Inflammatory macrophage treated with lipopolysaccharide for 1 hour (primary cell): ENCODE measurements at regions not wholly inside any gene's neighbourhood (a gene's known extent, or its start where the extent isn't known, plus 50 kb on each side); places are given as distances from the start of the nearest gene placed in this dataset.
"Not testable (repeated sequence)": the region's sequence is repeated elsewhere in the genome, so short reads cannot be mapped to it uniquely, and the experiment has no call there.

Source experiments
- DNase-seq, 2 donors: peaks; one replicate each; pipeline ENCODE4 v3.0.0-alpha.2; 2020 to 2022

DNA sequence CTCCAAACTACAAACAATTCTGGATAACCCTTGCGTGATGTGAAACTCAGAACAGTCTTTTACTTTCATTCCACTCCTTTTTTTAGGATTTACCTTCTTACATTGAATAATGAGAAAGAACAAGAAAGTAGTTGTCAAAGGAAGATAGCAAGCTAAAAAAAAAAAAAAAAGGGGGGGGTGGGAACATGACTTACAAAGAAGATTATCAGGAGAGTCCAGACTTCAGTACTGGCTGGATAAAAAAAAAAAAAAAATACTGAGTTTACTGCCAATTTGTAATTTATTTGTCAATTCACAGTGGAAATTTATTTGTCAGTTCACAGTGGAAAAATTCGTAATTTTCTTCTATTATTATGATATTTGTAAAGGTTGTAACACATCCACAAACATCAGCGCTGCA, 792.4 kb upstream of the SLITRK5 start:
- no peak for DNase-seq

DNA sequence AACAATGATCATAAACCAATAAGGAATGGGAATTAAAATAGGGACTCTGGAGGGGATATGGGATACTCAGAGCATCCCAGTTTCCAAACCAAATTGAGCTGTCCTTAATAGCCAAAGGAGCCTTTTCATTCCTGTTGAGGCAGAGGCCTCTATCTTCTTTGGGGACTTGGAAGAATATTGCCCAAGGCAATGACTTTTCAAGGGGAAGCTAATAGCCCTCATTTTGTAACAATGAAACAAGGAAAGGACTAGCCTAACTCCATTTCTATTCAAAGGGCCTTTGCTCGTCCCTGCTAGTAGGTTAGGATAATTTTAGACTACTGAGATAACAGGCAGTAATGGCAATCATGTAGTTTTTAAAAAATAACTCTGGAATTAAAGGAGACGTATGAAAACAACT, 789.8 kb upstream of the SLITRK5 start:
- no peak for DNase-seq

DNA sequence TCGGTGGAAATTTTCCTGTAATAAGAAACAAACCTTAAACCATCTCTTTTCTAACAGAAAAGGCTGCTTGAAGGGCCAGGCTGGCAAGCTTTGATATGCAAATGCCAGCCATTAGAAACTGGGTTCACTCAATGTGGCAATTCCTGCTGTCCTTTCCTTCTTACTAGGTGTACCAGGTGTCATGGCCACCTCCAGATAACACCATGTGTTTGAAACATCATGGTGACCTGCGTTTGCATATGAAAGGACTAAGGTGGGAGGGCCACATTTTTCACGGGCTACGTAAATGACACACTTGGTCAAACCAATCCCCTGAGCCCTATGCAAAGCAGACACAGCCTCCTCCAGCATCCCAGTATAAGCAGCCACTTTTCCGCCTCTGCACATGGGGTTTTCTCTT, 789.1 kb upstream of the SLITRK5 start:
- no peak for DNase-seq

DNA sequence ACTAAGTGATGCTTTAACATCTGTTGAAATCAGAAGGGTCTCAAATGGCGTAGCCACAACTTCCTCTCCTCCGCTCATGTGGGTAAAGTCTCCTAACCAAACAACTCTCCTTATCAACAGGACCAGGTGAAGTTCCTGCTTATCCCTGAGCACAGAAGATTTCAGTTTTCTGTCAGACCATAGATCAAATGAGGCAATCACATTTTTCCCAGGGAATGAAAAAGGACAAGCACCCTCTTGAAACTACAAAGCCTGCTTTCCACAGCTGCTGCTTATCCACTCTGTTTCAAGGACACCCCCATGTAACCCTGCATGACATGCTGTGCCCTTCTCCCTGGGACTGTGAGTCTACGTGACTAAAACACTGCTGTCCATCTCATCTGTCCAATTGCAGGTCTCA, 788.3 kb upstream of the SLITRK5 start:
- no peak for DNase-seq

DNA sequence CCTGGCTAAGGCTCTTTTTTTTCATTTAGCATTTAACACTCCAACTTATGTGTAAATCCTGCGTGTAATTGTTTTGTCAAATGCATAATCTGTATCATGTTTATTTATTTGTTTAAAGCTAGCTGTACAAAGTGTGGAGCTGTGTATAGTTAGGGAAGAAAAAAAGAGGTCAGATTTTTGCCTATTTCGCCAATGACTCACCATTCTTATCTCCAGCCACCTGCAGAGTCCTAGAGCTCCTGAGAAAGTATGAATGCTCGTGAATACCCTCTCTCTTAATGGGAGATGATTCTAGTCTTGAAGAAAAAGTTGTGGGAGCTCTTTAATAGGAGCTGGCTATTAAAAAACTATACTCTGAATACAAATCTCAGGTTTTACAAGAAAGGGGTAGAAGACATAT, 778.8 kb upstream of the SLITRK5 start:
- no peak for DNase-seq

DNA sequence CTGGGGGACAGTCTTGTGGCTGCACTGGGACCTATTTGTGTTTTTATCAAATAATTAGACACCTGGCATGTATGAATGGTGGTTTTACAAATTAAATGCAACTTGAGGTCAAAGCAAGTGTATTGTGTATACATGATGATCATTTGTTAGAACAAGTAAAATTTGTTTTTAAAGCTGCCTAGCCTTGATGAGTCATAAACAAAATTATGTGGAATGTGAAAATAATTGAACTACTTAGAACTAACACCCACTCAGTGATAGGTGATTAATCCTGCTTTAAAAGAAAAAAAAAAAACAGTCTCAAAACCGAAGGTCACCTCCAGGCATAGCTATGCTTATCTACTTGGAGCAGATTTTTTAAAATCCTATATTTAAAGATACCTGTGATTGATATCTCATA, 770.3 kb upstream of the SLITRK5 start:
- DNase-seq = no peak

DNA sequence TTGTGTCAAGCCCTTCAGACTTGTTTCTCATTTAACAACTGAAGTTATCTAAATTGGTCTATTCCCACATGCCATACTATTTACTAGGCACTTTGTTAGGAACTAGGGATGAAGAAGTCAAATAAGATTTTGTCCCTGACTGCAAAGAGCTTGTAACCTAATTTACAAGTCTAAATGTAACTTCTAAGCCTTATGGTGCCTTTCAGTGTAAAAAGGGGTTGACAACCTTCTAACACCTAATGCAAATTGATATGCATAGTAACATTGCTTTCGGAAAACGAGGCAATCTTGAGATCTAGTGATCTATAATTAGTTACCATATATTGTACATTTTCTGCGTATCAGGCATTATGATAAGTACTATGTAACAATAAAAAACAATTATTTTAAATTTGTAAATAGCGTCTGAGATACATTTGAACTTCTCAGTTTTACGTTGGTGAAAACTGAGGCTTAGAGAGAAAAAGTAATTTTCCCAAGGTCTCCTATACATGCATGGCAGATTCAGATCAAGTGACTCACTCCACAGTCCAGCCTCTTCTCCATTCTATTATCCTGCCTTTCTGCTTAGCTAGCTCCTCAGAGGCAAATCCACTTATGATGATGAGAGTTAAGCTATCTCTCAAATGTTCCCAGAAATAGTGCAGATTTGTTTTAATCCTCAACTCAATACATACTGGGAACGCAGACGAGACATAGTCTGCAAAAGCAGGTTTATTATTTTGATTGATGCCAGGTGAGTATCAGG, 764.9 kb upstream of the SLITRK5 start:
- DNase-seq = no peak

DNA sequence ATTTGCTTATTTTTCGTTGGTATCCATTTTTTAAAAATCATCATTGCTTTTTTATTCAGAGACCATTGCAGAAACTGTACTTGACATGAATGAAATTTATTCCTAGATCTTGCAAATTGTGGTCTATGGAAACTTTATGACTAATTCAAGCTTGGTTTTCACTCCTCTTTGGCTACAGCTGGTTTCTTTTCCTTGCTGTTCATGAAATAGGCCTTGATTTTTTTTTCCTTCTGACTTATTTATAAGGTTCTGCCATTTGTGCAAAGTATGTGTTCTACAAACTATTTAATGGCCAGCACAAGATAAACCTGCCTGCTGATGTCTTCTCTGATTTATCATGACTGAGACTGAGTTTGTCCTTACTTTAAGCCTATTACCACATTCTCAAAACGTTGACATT, 764.0 kb upstream of the SLITRK5 start:
- DNase-seq = no peak

DNA sequence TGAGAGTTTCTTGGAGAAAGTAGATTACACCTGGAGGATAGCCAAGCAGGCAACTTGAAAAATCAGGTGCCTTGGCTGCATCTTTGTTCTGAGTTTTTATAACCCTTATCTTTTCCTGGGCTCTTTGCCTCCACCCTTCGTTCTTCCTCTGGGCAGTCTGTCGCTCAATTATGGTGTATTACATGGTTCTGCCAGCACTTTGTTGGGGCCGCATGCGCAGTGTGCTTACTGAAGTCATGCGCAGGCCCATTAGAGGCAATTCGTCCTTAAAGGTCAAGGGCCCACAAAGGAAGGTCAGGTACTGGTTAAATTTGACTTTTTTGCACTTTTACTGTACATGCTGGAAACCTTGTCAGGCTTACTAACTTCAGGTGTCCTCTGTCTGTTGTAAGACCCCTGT, 761.9 kb upstream of the SLITRK5 start:
- DNase-seq = no peak

DNA sequence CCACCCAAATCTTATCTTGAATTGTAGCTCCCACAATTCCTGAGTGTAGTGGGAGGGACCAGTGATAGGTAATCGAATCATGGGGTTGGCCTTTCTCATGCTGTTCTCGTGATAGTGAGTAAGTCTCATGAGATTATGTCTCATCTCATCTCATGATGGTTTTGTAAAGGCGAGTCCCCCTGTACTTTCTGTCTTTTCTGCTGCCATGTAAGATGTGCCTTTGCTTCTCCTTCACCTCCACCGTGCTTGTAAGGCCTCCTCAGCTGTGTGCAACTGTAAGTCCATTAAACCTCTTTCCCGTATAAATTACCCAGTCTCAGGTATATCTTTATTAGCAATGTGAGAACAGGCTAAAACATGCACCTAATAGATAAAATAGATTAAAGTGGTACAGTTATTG, 756.4 kb upstream of the SLITRK5 start:
- DNase-seq = no peak

DNA sequence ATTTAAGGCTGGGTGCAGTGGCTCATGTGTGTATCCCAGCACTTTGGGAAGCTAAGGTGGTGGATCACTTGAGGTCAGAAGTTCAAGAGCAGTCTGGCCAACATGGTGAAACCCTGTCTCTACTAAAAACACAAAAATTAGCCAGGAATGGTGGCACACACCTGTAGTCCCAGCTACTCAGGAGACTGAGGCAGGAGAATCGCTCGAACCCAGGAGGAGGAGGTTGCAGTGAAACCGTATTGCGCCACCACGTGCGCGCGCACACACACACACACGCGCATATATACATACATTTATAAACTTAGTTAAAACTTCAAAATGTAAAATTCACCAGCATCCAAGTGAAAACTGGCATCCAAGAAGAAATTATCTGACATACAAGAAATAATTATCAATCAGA, 753.7 kb upstream of the SLITRK5 start:
- DNase-seq = not testable (repeated sequence)

DNA sequence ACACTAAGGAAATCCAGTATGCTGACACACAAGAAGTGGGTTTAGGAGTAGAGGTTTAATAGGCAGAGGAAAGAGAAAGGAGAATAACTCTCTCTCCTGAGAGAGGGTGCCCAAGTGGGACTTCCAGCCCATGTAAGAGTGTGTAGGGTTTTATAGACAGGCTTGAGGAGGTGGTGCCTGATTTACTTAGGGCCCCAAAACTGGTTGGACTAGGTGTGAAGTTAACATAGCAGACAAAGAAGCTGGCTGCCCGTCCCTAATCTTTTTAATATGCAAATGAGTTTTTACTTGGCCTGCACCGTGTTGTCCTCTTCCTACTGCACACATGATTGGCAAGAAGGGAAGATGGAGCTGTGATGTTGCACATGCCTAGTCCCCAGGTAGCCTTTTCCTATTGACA, 752.5 kb upstream of the SLITRK5 start:
- no peak for DNase-seq

DNA sequence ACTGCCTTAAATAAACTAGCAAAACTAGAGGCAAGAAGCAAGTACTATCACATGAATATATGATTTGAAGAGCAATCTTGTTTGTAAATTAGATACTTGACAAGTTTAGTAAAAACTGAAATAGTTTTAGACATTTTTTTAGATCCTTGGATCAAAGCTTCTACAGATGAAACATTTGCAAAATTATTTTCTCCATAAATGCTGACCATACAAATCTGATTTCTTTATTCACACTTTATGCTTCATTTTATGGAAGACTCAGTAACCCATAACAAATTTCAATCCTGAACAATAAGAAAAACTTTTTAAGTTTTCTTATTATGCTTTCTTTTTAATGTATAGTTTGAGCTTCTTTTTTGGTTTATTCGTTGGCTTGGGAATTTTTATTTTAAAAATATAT, 750.2 kb upstream of the SLITRK5 start:
- DNase-seq = no peak

DNA sequence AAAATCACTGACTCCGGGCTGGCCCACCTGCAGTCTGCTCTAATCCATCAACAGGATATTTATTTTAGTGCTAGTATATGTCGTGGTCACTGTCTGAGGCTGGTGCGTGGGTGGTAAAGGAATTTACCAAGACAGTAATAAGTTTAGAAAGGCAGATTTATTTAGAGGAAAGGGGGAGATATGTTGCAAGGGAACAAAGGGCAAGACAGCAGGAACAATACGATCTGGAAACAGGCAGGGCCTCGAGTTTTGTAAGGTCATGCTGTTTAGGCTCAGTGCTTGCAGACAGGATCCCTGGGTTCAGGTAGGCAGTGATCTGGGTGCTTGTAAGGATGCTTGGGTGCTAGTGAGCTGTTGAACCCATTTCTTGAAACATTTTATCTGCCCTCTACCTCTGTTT, 748.2 kb upstream of the SLITRK5 start:
- DNase-seq = no peak

DNA sequence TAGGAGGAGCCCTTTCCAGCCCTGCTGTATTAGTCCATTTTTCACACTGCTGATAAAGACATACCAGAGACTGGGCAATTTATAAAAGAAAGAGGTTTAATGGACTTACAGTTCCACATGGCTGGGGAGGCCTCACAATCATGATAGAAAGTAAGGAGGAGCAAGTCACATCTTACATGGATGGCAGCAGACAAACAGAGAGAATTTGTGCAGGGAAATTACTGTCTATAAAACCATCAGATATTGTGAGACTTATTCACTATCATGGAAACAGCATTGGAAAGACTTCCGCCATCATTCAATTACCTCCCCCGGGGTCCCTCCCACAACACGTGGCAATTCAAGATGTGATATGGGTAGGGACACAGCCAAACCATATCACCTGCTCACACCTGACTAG, 744.3 kb upstream of the SLITRK5 start:
- not testable (repeated sequence) for DNase-seq

DNA sequence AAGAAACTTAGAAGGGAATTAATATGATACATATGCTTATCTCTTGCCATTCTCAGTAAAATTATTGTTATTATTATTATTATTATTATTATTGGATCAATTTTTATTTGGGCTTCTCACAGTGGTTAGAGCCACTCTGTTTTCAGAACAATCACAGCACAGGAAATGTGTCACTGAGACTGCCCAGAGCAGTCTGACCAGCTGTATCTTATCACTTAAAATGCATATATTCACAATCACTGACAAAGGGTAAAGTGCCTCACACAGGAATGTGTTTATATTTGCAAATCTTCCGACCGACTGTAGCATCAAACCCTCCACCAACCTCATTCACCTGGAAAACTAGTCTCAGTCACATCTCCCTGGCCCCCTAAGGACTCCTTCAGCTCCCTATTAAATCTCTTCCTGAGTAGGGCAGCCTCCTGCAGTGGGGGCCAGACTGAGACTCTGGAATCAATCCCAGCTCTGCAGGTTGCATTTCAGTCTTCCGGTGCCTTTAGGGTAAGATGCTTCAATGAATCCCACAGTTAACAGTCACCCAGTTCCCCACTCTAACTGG, 738.3 kb upstream of the SLITRK5 start:
- no peak for DNase-seq

DNA sequence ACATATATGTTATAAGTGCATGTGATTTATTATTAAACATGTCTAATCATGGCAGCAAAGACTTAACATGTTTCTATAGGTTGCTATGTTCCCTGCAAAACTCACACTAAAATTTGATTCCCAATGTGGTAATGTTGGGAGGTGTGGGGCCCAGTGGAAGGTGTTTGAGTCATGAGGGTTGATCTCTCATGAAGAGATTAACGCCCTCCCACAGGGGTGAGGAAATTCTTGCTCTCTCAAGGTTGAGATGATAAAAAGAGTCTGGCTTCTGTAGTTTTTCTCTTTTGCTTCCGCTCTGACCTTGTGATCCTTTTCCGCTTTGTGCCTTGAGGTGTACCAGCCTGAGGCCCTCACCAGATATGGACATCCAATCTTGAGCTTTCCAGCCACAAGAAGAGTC, 737.5 kb upstream of the SLITRK5 start:
- DNase-seq = no peak

DNA sequence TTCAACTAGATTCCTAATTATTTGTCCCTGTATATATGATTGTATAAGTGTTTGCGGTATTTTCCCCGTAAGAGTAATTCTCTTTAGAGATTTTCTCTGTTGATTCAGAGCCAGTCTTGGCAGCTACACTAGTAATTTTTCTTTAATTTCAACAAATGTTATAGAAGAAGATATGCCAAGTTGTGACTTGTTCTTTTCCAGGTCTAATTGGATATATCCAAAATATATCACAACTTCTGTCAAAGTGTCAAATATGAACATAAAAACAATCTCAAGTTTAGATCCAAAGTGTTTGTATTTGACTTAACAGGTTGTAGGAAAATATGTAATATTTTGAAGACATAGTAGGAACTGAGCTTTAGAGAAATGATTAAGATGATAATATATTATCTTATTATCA, 733.9 kb upstream of the SLITRK5 start:
- no peak for DNase-seq

DNA sequence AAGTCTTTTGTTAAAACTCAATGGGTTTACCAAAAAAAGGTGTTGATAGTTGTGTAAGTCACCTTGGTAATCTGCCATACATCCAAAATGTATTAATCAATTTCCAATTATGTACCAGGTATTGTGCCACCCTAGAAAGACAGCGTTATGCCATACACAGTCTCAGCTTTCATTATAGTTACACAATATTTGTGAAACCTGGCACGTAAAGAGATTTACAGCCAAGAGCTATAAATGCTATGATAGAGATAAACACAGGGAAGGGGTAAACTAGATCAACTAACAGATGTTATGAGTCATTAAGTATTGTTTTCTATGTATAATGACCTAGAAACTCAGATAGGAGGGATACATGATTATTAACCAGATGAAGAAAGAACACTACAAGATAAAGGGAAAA, 725.6 kb upstream of the SLITRK5 start:
- DNase-seq = no peak

DNA sequence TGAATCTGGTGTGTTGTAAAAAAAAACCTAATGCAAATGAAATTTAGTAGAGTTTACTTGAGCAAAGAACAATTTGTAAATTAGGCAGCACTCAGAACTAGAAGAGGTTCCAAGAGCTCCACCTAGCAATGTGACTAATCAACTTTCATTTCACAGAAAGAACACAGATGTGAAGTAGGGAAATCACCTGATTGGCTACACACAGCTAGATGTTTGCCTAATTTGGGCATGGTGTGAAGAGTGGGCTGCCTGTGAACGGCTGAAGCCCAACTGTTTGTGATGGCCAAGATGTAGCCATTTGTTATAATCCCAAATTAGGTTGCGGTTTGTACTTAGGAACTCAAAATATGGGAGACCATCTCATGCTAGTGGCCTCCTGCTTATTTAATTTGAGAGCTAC, 724.4 kb upstream of the SLITRK5 start:
- no peak for DNase-seq

DNA sequence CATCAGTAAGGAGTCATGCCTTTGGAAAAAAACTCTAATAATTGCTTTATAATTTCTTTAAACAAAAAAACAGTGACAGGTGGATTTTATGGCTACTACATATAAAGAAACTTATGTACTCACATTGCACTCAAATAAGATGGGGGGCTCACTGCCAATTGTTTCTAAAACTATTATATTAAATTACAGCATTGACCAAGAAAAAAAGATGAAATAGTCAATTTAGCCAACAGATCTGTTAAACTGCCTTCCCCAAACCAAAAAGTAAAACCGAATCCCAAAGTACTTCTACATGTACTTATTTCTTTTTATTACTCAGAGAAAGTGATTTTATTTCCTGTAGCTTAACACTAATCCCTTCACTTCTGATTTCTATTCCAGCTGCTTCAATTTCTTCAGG, 716.8 kb upstream of the SLITRK5 start:
- no peak for DNase-seq

DNA sequence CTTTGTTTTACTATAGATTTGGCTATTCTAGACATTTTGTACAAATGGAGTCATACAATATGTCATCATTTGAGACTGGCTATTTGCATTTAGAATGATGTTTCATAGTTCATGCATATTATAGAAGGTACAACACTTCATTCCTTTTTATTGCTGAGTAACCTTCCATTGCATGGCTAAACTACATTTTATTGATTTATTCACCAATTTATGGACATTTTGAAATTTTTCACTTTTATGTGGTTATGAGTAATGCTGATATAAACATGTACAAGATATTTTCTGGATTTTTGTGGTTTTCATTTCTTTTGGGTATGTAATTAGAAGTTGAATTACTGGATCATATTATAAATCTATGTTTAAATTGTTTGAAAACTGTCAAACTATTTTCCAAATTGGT, 710.3 kb upstream of the SLITRK5 start:
- DNase-seq = no peak

DNA sequence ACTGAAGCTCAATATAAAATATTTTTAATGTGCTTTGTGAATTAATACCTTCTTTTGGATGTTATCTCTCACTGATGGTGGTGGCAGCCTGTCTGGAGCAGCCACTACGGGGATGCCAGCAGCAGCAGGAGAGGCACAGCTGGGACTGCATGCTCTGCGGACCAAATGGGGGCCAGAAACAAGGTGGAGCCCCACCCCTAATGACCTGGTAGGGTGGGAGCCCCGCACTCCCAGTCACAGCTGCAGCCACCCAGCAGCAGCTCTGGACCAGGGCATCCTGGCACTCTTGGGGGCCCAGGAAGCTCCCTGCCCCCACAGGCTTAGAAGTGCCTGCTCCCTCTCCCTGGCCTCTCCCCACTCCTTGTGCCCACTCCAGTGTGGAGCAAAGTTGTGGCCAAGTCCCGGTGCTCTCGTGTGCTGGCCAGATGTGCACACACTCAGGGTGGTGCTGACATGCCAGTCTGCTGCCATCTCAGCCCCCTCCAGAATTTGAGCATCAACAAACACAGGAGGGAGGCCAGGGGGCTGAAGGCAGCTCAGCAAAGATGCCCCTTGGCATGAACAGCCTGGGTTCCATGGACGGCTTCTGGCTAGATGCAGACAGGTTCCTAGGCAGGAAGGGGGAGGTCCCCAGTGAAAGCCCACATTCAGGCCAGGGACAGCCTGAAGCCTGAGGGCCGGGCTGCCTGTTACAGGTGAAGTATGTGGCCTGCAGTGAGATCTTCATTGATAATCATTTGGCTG, 696.7 kb upstream of the SLITRK5 start:
- no peak for DNase-seq

DNA sequence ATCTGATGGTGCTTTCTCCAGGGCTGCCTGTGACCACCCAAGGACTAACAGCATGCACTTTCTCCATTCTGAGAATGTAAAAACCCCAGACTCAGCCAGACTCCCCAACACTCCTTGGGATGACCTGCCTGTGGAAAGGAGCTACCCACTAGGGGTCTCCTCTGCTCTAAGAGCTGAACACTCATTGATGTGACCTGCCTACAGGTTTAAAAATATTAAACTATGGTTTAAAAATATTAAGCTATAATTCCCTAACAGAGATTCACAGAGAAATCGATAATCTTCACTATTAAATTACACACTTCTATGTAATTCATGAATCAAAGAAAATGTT, 696.2 kb upstream of the SLITRK5 start:
- no peak for DNase-seq
